CD14-positive monocyte (primary cell): ENCODE measurements at regions not wholly inside any gene's neighbourhood (a gene's known extent, or its start where the extent isn't known, plus 50 kb on each side); places are given as distances from the start of the nearest gene placed in this dataset.

Source experiments
- DNase-seq, 3 donors: peaks; one replicate each; pipeline ENCODE4 v3.0.0-alpha.2; 2011 to 2022
- H2AFZ ChIP-seq: 2 replicates; pipeline ENCODE4 v1.6.0; 2012; ENCODE audit warnings: mild to moderate bottlenecking, low read depth, low read length, inconsistent platforms; ENCODE audit not compliant: insufficient read depth, poor library complexity, severe bottlenecking
- H3K27ac ChIP-seq, 2 donors: 1 replicate in 1 of 2; 2 replicates in 1 of 2; pipeline ENCODE4 v1.5.1; 2012 to 2013; ENCODE audit warnings: low read length in 2 of 2, control low read depth in 1 of 2, inconsistent platforms in 1 of 2, low read depth in 1 of 2, mild to moderate bottlenecking in 1 of 2
- H3K27me3 ChIP-seq, 2 donors: one replicate each; pipeline versions ENCODE4 v1.6.0 to v1.6.1; 2011 to 2013; ENCODE audit warnings: low read length in 2 of 2; ENCODE audit not compliant: control insufficient read depth in 2 of 2, insufficient read depth in 2 of 2
- H3K36me3 ChIP-seq, 2 donors: replicated peaks in 1 of 2; 1 replicate in 1 of 2; 2 replicates in 1 of 2; pipeline versions ENCODE4 v1.5.1 to v1.6.1; 2012 to 2013; ENCODE audit warnings: low read length in 2 of 2, control low read depth in 1 of 2, inconsistent platforms in 1 of 2, mild to moderate bottlenecking in 1 of 2; ENCODE audit not compliant: insufficient read depth in 2 of 2, control insufficient read depth in 1 of 2
- H3K4me1 ChIP-seq, 2 donors: 1 replicate in 1 of 2; 2 replicates in 1 of 2; pipeline versions ENCODE4 v1.5.1 to v1.6.1; 2012 to 2013; ENCODE audit warnings: low read length in 2 of 2, control low read depth in 1 of 2, inconsistent platforms in 1 of 2, mild to moderate bottlenecking in 1 of 2, moderate library complexity in 1 of 2; ENCODE audit not compliant: insufficient read depth in 2 of 2, control insufficient read depth in 1 of 2
- H3K4me2 ChIP-seq: replicated peaks from 2 replicates; pipeline ENCODE3; 2012; ENCODE audit warnings: low read length, moderate library complexity, mild to moderate bottlenecking; ENCODE audit not compliant: poor library complexity, severe bottlenecking; ENCODE audit errors: extremely low read depth
- H3K4me3 ChIP-seq, 3 experiments: fragments of 200-600 bp in 1 of 3; sonication (generic) in 1 of 3; replicated peaks in 1 of 3; 1 replicate in 2 of 3; 2 replicates in 1 of 3; pipeline ENCODE4 v1.5.1; 2011 to 2013; ENCODE audit warnings: low read length in 3 of 3, mild to moderate bottlenecking in 3 of 3, control low read depth in 2 of 3, low read depth in 2 of 3, inconsistent platforms in 1 of 3, moderate library complexity in 1 of 3
- H3K79me2 ChIP-seq: 2 replicates; pipeline ENCODE4 v1.6.0; 2012; ENCODE audit warnings: mild to moderate bottlenecking, control low read depth, inconsistent platforms, low read length, moderate library complexity; ENCODE audit not compliant: insufficient read depth
- H3K9ac ChIP-seq: 2 replicates; pipeline ENCODE4 v1.6.0; 2017; ENCODE audit warnings: low read length, mild to moderate bottlenecking; ENCODE audit not compliant: insufficient read depth, poor library complexity, severe bottlenecking
- H3K9me3 ChIP-seq, 2 donors: replicated peaks in 1 of 2; 1 replicate in 1 of 2; 2 replicates in 1 of 2; pipeline versions ENCODE4 v1.5.1 to v1.6.1; 2012 to 2013; ENCODE audit warnings: low read length in 2 of 2, control low read depth in 1 of 2; ENCODE audit not compliant: control insufficient read depth in 1 of 2, insufficient read depth in 1 of 2
- H4K20me1 ChIP-seq: 2 replicates; pipeline ENCODE4 v1.6.0; 2012; ENCODE audit warnings: mild to moderate bottlenecking, low read length, control low read depth, moderate library complexity; ENCODE audit not compliant: insufficient read depth
- H3K27ac Mint-ChIP-seq, 7 donors: one replicate each; pipeline ENCODE4 v1.8.0; 2020; ENCODE audit warnings: mild to moderate bottlenecking in 7 of 7, mixed read lengths in 7 of 7, moderate library complexity in 6 of 7, inconsistent platforms in 2 of 7
- H3K27me3 Mint-ChIP-seq, 3 donors: one replicate each; pipeline ENCODE4 v1.8.0; 2021 to 2022; ENCODE audit warnings: low read depth in 3 of 3, mild to moderate bottlenecking in 3 of 3, mixed read lengths in 3 of 3, moderate library complexity in 3 of 3, inconsistent platforms in 1 of 3
- H3K36me3 Mint-ChIP-seq, 2 donors: one replicate each; pipeline ENCODE4 v1.8.0; 2020; ENCODE audit warnings: mixed read lengths in 2 of 2, inconsistent platforms in 1 of 2, mild to moderate bottlenecking in 1 of 2
- H3K4me1 Mint-ChIP-seq: one replicate; pipeline ENCODE4 v1.8.0; 2020; ENCODE audit warnings: mild to moderate bottlenecking, mixed read lengths
- H3K4me3 Mint-ChIP-seq, 2 donors: one replicate each; pipeline ENCODE4 v1.8.0; 2020; ENCODE audit warnings: mild to moderate bottlenecking in 2 of 2, mixed read lengths in 2 of 2, moderate library complexity in 1 of 2
- H3K9me3 Mint-ChIP-seq, 7 donors: one replicate each; pipeline ENCODE4 v1.8.0; 2020 to 2022; ENCODE audit warnings: mixed read lengths in 7 of 7, mild to moderate bottlenecking in 6 of 7, moderate library complexity in 6 of 7, inconsistent platforms in 2 of 7
- WGBS: methylation state at CpG from one replicate; pipeline ENCODE4 v1.1.5; 2013; ENCODE audit warnings: missing lambda C conversion rate; ENCODE audit not compliant: insufficient coverage; 5-methylcytosine and 5-hydroxymethylcytosine counted together
- intact Hi-C, 2 donors: fragments of 100-400 bp; cut with micrococcal nuclease; formaldehyde crosslinking; loops; one replicate each; pipeline versions ENCODE4 v1.15.0 to v1.15.1; 2023
- TF ChIP-seq, protein P1 (sequence below): fragments of 200-600 bp; IDR thresholded peaks from one replicate; pipeline ENCODE4 v1.8.0; 2022; ENCODE audit warnings: antibody characterized with exemption, mild to moderate bottlenecking

GRCh38 chr17:12386225-12386624, 279.5 kb upstream of the MYOCD start:
- Mint-ChIP-seq H3K36me3 (no peaks in the 10 kb centered on the region), H3K27ac (no peak overlapping the region), H3K4me3 (no peak overlapping the region), H3K4me1 (no peaks in the 10 kb centered on the region), H3K27me3 (no peaks in the 10 kb centered on the region), H3K9me3 (peaks cover 0 to 16% (median 12%) of the 10 kb centered on the region in 7 donors)
- no peaks in the 10 kb centered on the region for H4K20me1 ChIP-seq
- no peaks in the 10 kb centered on the region for H3K27me3 ChIP-seq
- peaks cover 15 to 22% of the 10 kb centered on the region in 2 donors for H3K9me3 ChIP-seq
- no peaks in the 10 kb centered on the region for H3K36me3 ChIP-seq
- DNase-seq = no peak
- no peak overlapping the region for H3K9ac ChIP-seq
- no peaks in the 10 kb centered on the region for H3K79me2 ChIP-seq
- no peak overlapping the region for H3K4me3 ChIP-seq
- WGBS = 89% methylated on average over 1 of the region's 1 CpG
- H3K27ac ChIP-seq = no peak overlapping the region
- no peaks in the 10 kb centered on the region for H3K4me1 ChIP-seq
- intact Hi-C loops = no loop called here
- TF ChIP-seq, protein P1, sequence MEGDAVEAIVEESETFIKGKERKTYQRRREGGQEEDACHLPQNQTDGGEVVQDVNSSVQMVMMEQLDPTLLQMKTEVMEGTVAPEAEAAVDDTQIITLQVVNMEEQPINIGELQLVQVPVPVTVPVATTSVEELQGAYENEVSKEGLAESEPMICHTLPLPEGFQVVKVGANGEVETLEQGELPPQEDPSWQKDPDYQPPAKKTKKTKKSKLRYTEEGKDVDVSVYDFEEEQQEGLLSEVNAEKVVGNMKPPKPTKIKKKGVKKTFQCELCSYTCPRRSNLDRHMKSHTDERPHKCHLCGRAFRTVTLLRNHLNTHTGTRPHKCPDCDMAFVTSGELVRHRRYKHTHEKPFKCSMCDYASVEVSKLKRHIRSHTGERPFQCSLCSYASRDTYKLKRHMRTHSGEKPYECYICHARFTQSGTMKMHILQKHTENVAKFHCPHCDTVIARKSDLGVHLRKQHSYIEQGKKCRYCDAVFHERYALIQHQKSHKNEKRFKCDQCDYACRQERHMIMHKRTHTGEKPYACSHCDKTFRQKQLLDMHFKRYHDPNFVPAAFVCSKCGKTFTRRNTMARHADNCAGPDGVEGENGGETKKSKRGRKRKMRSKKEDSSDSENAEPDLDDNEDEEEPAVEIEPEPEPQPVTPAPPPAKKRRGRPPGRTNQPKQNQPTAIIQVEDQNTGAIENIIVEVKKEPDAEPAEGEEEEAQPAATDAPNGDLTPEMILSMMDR = no peak
- H2AFZ ChIP-seq = no peak overlapping the region
- no peak overlapping the region for H3K4me2 ChIP-seq

- peaks cover 7 to 10% of the 10 kb centered on the region in 2 donors for H3K9me3 ChIP-seq
- Mint-ChIP-seq H3K4me3 (no peak overlapping the region), H3K4me1 (no peaks in the 10 kb centered on the region), H3K9me3 (peaks cover 0 to 14% (median 3%) of the 10 kb centered on the region in 7 donors), H3K36me3 (no peaks in the 10 kb centered on the region), H3K27ac (no peak overlapping the region), H3K27me3 (no peaks in the 10 kb centered on the region)
- WGBS = 94% methylated on average over 3 of the region's 3 CpGs
- no peak overlapping the region for H3K4me3 ChIP-seq
- no peaks in the 10 kb centered on the region for H3K36me3 ChIP-seq
- no peak overlapping the region for H3K9ac ChIP-seq
- intact Hi-C loops = no loop called here
- H3K79me2 ChIP-seq = no peaks in the 10 kb centered on the region
- H4K20me1 ChIP-seq = no peaks in the 10 kb centered on the region
- TF ChIP-seq, protein P1 = no peak
- no peak for DNase-seq
- no peak overlapping the region for H3K4me2 ChIP-seq
- no peak overlapping the region for H3K27ac ChIP-seq
- no peak overlapping the region for H2AFZ ChIP-seq
- H3K27me3 ChIP-seq = no peaks in the 10 kb centered on the region
- no peaks in the 10 kb centered on the region for H3K4me1 ChIP-seq
Measured at GRCh38 chr17:12388226-12388625, 277.5 kb upstream of the MYOCD start.
